HCT116 (cell line): ENCODE measurements at regions not wholly inside any gene's neighbourhood (a gene's known extent, or its start where the extent isn't known, plus 50 kb on each side); places are given as distances from the start of the nearest gene placed in this dataset.

ENCODE experiments used
- ATAC-seq: fragments of 200-7000 bp; cut with Tn5 transposase; 2 replicates; pipeline ENCODE4 v1.9.1; 2020; ENCODE audit warnings: mild to moderate bottlenecking, moderate library complexity
- BruUV-seq: library from RNA; stranded (reverse); fragments of 400-500 nt; replicated peaks from 2 replicates; lab custom pipeline; 2021; lab: Mats Ljungman, UMichigan
- CTCF ChIA-PET: fragments of 300-600 bp; sonication (Branson Sonifier 250); formaldehyde crosslinking; loops from one replicate; lab custom pipeline; 2021; ENCODE audit warnings: antibody characterized with exemption; lab: Charles Lee
- POLR2A ChIA-PET: fragments of 300-600, 350-600 bp; sonication (Branson Sonifier 250); formaldehyde crosslinking; loops from one replicate; lab custom pipeline; 2021; ENCODE audit warnings: antibody characterized with exemption; lab: Charles Lee
- RAD21 ChIA-PET, 2 experiments: fragments of 300-600 bp; sonication (Branson Sonifier 250); formaldehyde crosslinking; loops; one replicate each; lab custom pipeline; 2023; ENCODE audit warnings: low total read pairs in 2 of 2; ENCODE audit not compliant: uncharacterized antibody in 2 of 2, unreplicated experiment in 2 of 2, low non-redundant PET in 1 of 2; lab: Charles Lee
- DNase-seq: peaks from one replicate; pipeline ENCODE4 v3.0.0-alpha.2; 2010; ENCODE audit warnings: low read depth, low spot score
- H2AFZ ChIP-seq: fragments of 200-600 bp; shearing (Covaris generic), sonication (generic); 2 replicates; pipeline ENCODE4 v1.6.1; 2017; ENCODE audit warnings: low read depth, mixed run types, mixed read lengths, antibody characterized with exemption, low read length; ENCODE audit not compliant: poor library complexity, severe bottlenecking
- H3K27ac ChIP-seq: 2 replicates; pipeline ENCODE4 v1.5.1; 2012; ENCODE audit warnings: low read depth, low read length
- H3K27me3 ChIP-seq: fragments of 200-600 bp; sonication (generic); 2 replicates; pipeline ENCODE4 v1.6.1; 2016; ENCODE audit warnings: mixed run types, low read length, mixed read lengths; ENCODE audit not compliant: insufficient read depth
- H3K36me3 ChIP-seq, 2 experiments: fragments of 200-500 bp in 1 of 2; fragments of 200-600 bp in 1 of 2; sonication (Bioruptor generic) in 1 of 2; sonication (generic) in 1 of 2; 2 replicates each; pipeline versions ENCODE4 v1.5.1 to v1.6.1; 2014 to 2016; ENCODE audit warnings: low read length in 2 of 2, inconsistent platforms in 1 of 2, mixed read lengths in 1 of 2, mixed run types in 1 of 2; ENCODE audit not compliant: insufficient read depth in 2 of 2, control insufficient read depth in 1 of 2
- H3K4me1 ChIP-seq, 2 experiments: fragments of 200-600 bp in 1 of 2; sonication (generic) in 1 of 2; 2 replicates each; pipeline versions ENCODE4 v1.5.1 to v1.6.1; 2012 to 2017; ENCODE audit warnings: low read length in 2 of 2, inconsistent platforms in 1 of 2, mild to moderate bottlenecking in 1 of 2, mixed read lengths in 1 of 2, mixed run types in 1 of 2, moderate library complexity in 1 of 2; ENCODE audit not compliant: insufficient read depth in 2 of 2, control insufficient read depth in 1 of 2
- H3K4me2 ChIP-seq: fragments of 200-600 bp; sonication (generic); 2 replicates; pipeline ENCODE4 v1.6.1; 2017; ENCODE audit warnings: mixed run types, low read length, mixed read lengths
- H3K4me3 ChIP-seq, 2 experiments: fragments of 200-600 bp in 1 of 2; sonication (generic) in 1 of 2; replicated peaks in 1 of 2; 2 replicates each; pipeline ENCODE4 v1.5.1; 2011 to 2016; ENCODE audit warnings: low read length in 2 of 2, control low read depth in 1 of 2, low read depth in 1 of 2, mild to moderate bottlenecking in 1 of 2, mixed read lengths in 1 of 2, mixed run types in 1 of 2
- H3K79me2 ChIP-seq: fragments of 200-600 bp; sonication (generic); 2 replicates; pipeline ENCODE4 v1.6.1; 2017; ENCODE audit warnings: mild to moderate bottlenecking, mixed run types, low read length, moderate library complexity, mixed read lengths; ENCODE audit not compliant: insufficient read depth
- H3K9ac ChIP-seq: fragments of 200-600 bp; sonication (generic); 2 replicates; pipeline ENCODE4 v1.6.1; 2016; ENCODE audit warnings: low read length, mixed read lengths
- H3K9me2 ChIP-seq: fragments of 200-600 bp; sonication (generic), shearing (Covaris generic); 2 replicates; pipeline ENCODE4 v1.6.1; 2017; ENCODE audit warnings: mixed run types, mild to moderate bottlenecking, moderate library complexity; ENCODE audit not compliant: insufficient read depth
- H3K9me3 ChIP-seq, 2 experiments: fragments of 200-500 bp in 1 of 2; fragments of 200-600 bp in 1 of 2; sonication (Bioruptor generic) in 1 of 2; sonication (generic) in 1 of 2; 2 replicates each; pipeline ENCODE4 v1.6.1; 2014 to 2017; ENCODE audit warnings: low read length in 2 of 2, mixed read lengths in 2 of 2, inconsistent platforms in 1 of 2, low read depth in 1 of 2, mild to moderate bottlenecking in 1 of 2, mixed run types in 1 of 2, moderate library complexity in 1 of 2; ENCODE audit not compliant: control insufficient read depth in 1 of 2, insufficient read depth in 1 of 2
- H4K20me1 ChIP-seq: fragments of 200-600 bp; sonication (generic), shearing (Covaris generic); 2 replicates; pipeline ENCODE4 v1.6.1; 2017; ENCODE audit warnings: mixed run types, mild to moderate bottlenecking, moderate library complexity; ENCODE audit not compliant: insufficient read depth
- ATF3 ChIP-seq: IDR thresholded peaks from 2 replicates; pipeline ENCODE4 v1.6.1; 2012
- CEBPB ChIP-seq: IDR thresholded peaks from 2 replicates; pipeline ENCODE4 v1.6.1; 2012; ENCODE audit warnings: low read depth
- ELF1 ChIP-seq: IDR thresholded peaks from 2 replicates; pipeline ENCODE4 v1.6.1; 2012; ENCODE audit warnings: low read depth, borderline replicate concordance
- EZH2 ChIP-seq: fragments of 200-600 bp; sonication (generic); IDR thresholded peaks from 2 replicates; pipeline ENCODE4 v1.6.1; 2017; ENCODE audit warnings: antibody characterized with exemption, mixed run types
- EZH2phosphoT487 ChIP-seq: fragments of 200-600 bp; IDR thresholded peaks from 2 replicates; pipeline ENCODE4 v1.6.1; 2018; ENCODE audit warnings: antibody characterized with exemption, borderline replicate concordance
- FOSL1 ChIP-seq: IDR thresholded peaks from 2 replicates; pipeline ENCODE4 v1.6.1; 2012; ENCODE audit warnings: low read depth
- JUND ChIP-seq: IDR thresholded peaks from 2 replicates; pipeline ENCODE4 v1.6.1; 2012
- MAX ChIP-seq: IDR thresholded peaks from 2 replicates; pipeline ENCODE4 v1.6.1; 2012
- POLR2A ChIP-seq: IDR thresholded peaks from 2 replicates; pipeline ENCODE4 v1.7.0; 2011; ENCODE audit warnings: borderline replicate concordance; ENCODE audit not compliant: insufficient read depth, insufficient read length; ENCODE audit errors: extremely low read depth
- POLR2AphosphoS5 ChIP-seq: IDR thresholded peaks from 2 replicates; pipeline ENCODE4 v1.6.1; 2011; ENCODE audit warnings: mild to moderate bottlenecking, low read depth, low read length, moderate library complexity
- TCF7L2 ChIP-seq: IDR thresholded peaks from 2 replicates; pipeline ENCODE4 v1.7.0; 2011; ENCODE audit warnings: borderline replicate concordance, inconsistent platforms; ENCODE audit not compliant: insufficient read depth, insufficient read length; ENCODE audit errors: extremely low read depth
- YY1 ChIP-seq: IDR thresholded peaks from 2 replicates; pipeline ENCODE4 v1.6.1; 2011; ENCODE audit warnings: low read length, low read depth, moderate library complexity, mild to moderate bottlenecking; ENCODE audit not compliant: insufficient replicate concordance; ENCODE audit errors: extremely low read depth
- ZFX ChIP-seq: fragments of 450-650 bp; IDR thresholded peaks from 2 replicates; pipeline ENCODE4 v1.6.1; 2017
- intact Hi-C: fragments of 100-400 bp; cut with micrococcal nuclease; formaldehyde crosslinking; loops from 2 replicates; pipeline ENCODE4 v1.10.0; 2022
- TF ChIP-seq, protein P1 (sequence below): IDR thresholded peaks from 2 replicates; pipeline ENCODE4 v1.6.1; 2012; ENCODE audit warnings: low read depth

- H3K9me3 ChIP-seq: no peaks in the 10 kb centered on the region
- ATAC-seq: no peak
- no peak overlapping the region for H3K4me3 ChIP-seq
- H3K9me2 ChIP-seq: no peaks in the 10 kb centered on the region
- H3K27ac ChIP-seq: no peak overlapping the region
- no peaks in the 10 kb centered on the region for H3K79me2 ChIP-seq
- no peaks in the 10 kb centered on the region for H3K27me3 ChIP-seq
- H3K9ac ChIP-seq: no peak overlapping the region
- ChIA-PET CTCF (no interaction called here), POLR2A (no interaction called here)
- no peaks in the 10 kb centered on the region for H4K20me1 ChIP-seq
- H3K36me3 ChIP-seq: no peaks in the 10 kb centered on the region
- no peaks in the 10 kb centered on the region for H3K4me1 ChIP-seq
- no TSS peak for BruUV-seq
- intact Hi-C loops: no loop called here
- TF ChIP-seq MAX (no peak), TCF7L2 (no peak), JUND (no peak), ELF1 (no peak), EZH2 (no peak)
- TF ChIP-seq, all 23 proteins: peak for 0
- DNase-seq: no peak
- H2AFZ ChIP-seq: no peak overlapping the region
- no peak overlapping the region for H3K4me2 ChIP-seq
- RAD21 ChIA-PET: interaction anchor here in 1 of 2 experiments (0.6 kb wide), 1 partner anchor 121 kb away, joined by 3 read pairs; no protein-coding TSS in a partner anchor
Measured at GRCh38 chr6:120278689-120279396, 929.3 kb upstream of the MAN1A1 start.

DNA sequence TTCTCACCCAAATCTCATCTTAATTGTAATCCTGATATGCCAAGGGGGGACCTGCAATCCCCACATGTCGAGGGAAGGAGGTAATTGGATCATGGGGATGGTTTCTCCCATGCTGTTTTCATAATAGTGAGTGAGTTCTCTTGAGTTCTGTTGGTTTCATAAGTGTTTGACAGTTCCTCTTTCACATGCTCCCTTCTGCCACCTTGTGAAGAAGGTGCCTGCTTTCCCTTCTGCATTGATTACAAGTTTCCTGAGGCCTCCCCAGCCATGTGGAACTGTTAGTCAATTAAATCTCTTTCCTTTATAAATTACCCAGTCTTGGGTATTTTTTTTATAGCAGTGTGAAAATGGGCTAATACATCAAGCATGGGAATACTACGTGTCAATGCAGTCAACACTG is 925.0 kb upstream of the MAN1A1 start:
- no peak for ATAC-seq
- no peaks in the 10 kb centered on the region for H3K4me1 ChIP-seq
- ChIA-PET RAD21 (no interaction called here), POLR2A (no interaction called here)
- H3K79me2 ChIP-seq: no peaks in the 10 kb centered on the region
- H3K27me3 ChIP-seq: no peaks in the 10 kb centered on the region
- H3K9me3 ChIP-seq: no peaks in the 10 kb centered on the region
- no peak overlapping the region for H3K27ac ChIP-seq
- TF ChIP-seq MAX: no peak
- no peak for TF ChIP-seq ATF3
- no peak for TF ChIP-seq FOSL1
- TF ChIP-seq CEBPB: no peak
- TF ChIP-seq, protein P1, sequence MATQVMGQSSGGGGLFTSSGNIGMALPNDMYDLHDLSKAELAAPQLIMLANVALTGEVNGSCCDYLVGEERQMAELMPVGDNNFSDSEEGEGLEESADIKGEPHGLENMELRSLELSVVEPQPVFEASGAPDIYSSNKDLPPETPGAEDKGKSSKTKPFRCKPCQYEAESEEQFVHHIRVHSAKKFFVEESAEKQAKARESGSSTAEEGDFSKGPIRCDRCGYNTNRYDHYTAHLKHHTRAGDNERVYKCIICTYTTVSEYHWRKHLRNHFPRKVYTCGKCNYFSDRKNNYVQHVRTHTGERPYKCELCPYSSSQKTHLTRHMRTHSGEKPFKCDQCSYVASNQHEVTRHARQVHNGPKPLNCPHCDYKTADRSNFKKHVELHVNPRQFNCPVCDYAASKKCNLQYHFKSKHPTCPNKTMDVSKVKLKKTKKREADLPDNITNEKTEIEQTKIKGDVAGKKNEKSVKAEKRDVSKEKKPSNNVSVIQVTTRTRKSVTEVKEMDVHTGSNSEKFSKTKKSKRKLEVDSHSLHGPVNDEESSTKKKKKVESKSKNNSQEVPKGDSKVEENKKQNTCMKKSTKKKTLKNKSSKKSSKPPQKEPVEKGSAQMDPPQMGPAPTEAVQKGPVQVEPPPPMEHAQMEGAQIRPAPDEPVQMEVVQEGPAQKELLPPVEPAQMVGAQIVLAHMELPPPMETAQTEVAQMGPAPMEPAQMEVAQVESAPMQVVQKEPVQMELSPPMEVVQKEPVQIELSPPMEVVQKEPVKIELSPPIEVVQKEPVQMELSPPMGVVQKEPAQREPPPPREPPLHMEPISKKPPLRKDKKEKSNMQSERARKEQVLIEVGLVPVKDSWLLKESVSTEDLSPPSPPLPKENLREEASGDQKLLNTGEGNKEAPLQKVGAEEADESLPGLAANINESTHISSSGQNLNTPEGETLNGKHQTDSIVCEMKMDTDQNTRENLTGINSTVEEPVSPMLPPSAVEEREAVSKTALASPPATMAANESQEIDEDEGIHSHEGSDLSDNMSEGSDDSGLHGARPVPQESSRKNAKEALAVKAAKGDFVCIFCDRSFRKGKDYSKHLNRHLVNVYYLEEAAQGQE: no peak
- TF ChIP-seq POLR2AphosphoS5: no peak
- TF ChIP-seq EZH2phosphoT487: no peak
- no peak for TF ChIP-seq TCF7L2
- TF ChIP-seq ZFX: no peak
- TF ChIP-seq ELF1: no peak
- no peak for TF ChIP-seq POLR2A
- no peak for TF ChIP-seq YY1
- TF ChIP-seq, all 23 proteins: peak for 0
- H3K9me2 ChIP-seq: no peaks in the 10 kb centered on the region
- no peak overlapping the region for H3K4me3 ChIP-seq
- H4K20me1 ChIP-seq: no peaks in the 10 kb centered on the region
- H3K36me3 ChIP-seq: no peaks in the 10 kb centered on the region
- no peak overlapping the region for H2AFZ ChIP-seq
- intact Hi-C loops: no loop called here
- H3K4me2 ChIP-seq: no peak overlapping the region
- no peak overlapping the region for H3K9ac ChIP-seq
- no TSS peak for BruUV-seq
- no peak for DNase-seq
- CTCF ChIA-PET: no interaction called here
